HEK293 (cell line): ENCODE measurements at regions not wholly inside any gene's neighbourhood (a gene's known extent, or its start where the extent isn't known, plus 50 kb on each side); places are given as distances from the start of the nearest gene placed in this dataset.
"Not testable (repeated sequence)": the region's sequence is repeated elsewhere in the genome, so short reads cannot be mapped to it uniquely, and the experiment has no call there.

Source experiments
- CTCF ChIA-PET: fragments of 350-600 bp; formaldehyde crosslinking; extraction: SDS; loops from one replicate; lab custom pipeline; 2021; ENCODE audit warnings: antibody characterized with exemption; lab: Yijun Ruan, JAX
- POLR2A ChIA-PET: fragments of 300-600 bp; formaldehyde crosslinking; extraction: SDS; loops from one replicate; lab custom pipeline; 2020; ENCODE audit warnings: antibody characterized with exemption, inconsistent platforms; lab: Yijun Ruan, JAX
- H3K27ac ChIP-seq: fragments of 200-500 bp; sonication (Bioruptor generic); 2 replicates; pipeline ENCODE4 v1.5.1; 2014; ENCODE audit warnings: low read depth, low read length, control low read depth, inconsistent platforms; ENCODE audit errors: extremely low read depth
- H3K36me3 ChIP-seq, 2 experiments: fragments of 200-500 bp in 1 of 2; sonication (Bioruptor generic) in 1 of 2; 1 replicate in 1 of 2; 2 replicates in 1 of 2; pipeline ENCODE4 v1.5.1; 2014 to 2017; ENCODE audit warnings: inconsistent platforms in 2 of 2, low read length in 2 of 2; ENCODE audit not compliant: control insufficient read depth in 2 of 2, insufficient read depth in 1 of 2
- H3K4me1 ChIP-seq: fragments of 200-500 bp; sonication (Bioruptor generic); 2 replicates; pipeline ENCODE4 v1.5.1; 2014; ENCODE audit warnings: mild to moderate bottlenecking, low read length, inconsistent platforms; ENCODE audit not compliant: control insufficient read depth, insufficient read depth
- H3K4me3 ChIP-seq: 2 replicates; pipeline ENCODE4 v1.5.1; 2011; ENCODE audit warnings: low read depth, mild to moderate bottlenecking, control low read depth, low read length, moderate library complexity
- H3K9me3 ChIP-seq: fragments of 200-500 bp; sonication (Bioruptor generic); 2 replicates; pipeline ENCODE4 v1.5.1; 2014; ENCODE audit warnings: low read depth, low read length, inconsistent platforms; ENCODE audit not compliant: control insufficient read depth, insufficient read depth
- ZBTB7A ChIP-seq: fragments of 450-650 bp; formaldehyde crosslinking; IDR thresholded peaks from 2 replicates; pipeline ENCODE4 v1.5.1; 2016; ENCODE audit warnings: low read depth, missing biosample characterization, missing genetic modification characterization
- ZFP69B ChIP-seq: fragments of 450-650 bp; formaldehyde crosslinking; IDR thresholded peaks from 2 replicates; pipeline ENCODE4 v1.5.1; 2016; ENCODE audit warnings: missing biosample characterization, missing genetic modification characterization
- ZNF175 ChIP-seq: fragments of 450-650 bp; formaldehyde crosslinking; IDR thresholded peaks from 2 replicates; pipeline ENCODE4 v1.5.1; 2016; ENCODE audit warnings: missing biosample characterization, missing genetic modification characterization
- ZNF211 ChIP-seq: fragments of 450-650 bp; formaldehyde crosslinking; IDR thresholded peaks from 2 replicates; pipeline ENCODE4 v1.5.1; 2016; ENCODE audit warnings: low read depth, missing biosample characterization, missing genetic modification characterization
- ZNF223 ChIP-seq: fragments of 450-650 bp; formaldehyde crosslinking; IDR thresholded peaks from 2 replicates; pipeline ENCODE4 v1.5.1; 2016; ENCODE audit warnings: missing biosample characterization, missing genetic modification characterization
- ZNF23 ChIP-seq: fragments of 450-650 bp; formaldehyde crosslinking; IDR thresholded peaks from 2 replicates; pipeline ENCODE4 v1.5.1; 2016; ENCODE audit warnings: missing biosample characterization, missing genetic modification characterization, borderline replicate concordance
- ZNF274 ChIP-seq, 2 experiments: fragments of 200-500 bp in 1 of 2; fragments of 450-650 bp in 1 of 2; sonication (Bioruptor generic) in 1 of 2; formaldehyde crosslinking in 1 of 2; IDR thresholded peaks; 2 replicates each; pipeline versions ENCODE4 v1.5.1 to v1.6.1; 2014 to 2016; ENCODE audit warnings: borderline replicate concordance in 1 of 2, inconsistent platforms in 1 of 2, low read length in 1 of 2, missing biosample characterization in 1 of 2, missing genetic modification characterization in 1 of 2
- ZNF350 ChIP-seq: fragments of 450-650 bp; formaldehyde crosslinking; IDR thresholded peaks from 2 replicates; pipeline ENCODE4 v1.5.0; 2017; ENCODE audit warnings: missing biosample characterization, mild to moderate bottlenecking, missing genetic modification characterization
- ZNF416 ChIP-seq: fragments of 450-650 bp; formaldehyde crosslinking; IDR thresholded peaks from 2 replicates; pipeline ENCODE4 v1.5.1; 2016; ENCODE audit warnings: missing biosample characterization, missing genetic modification characterization
- ZNF423 ChIP-seq: fragments of 450-650 bp; formaldehyde crosslinking; IDR thresholded peaks from 2 replicates; pipeline ENCODE4 v1.5.1; 2016; ENCODE audit warnings: missing biosample characterization, missing genetic modification characterization
- ZNF530 ChIP-seq: fragments of 450-650 bp; formaldehyde crosslinking; IDR thresholded peaks from 2 replicates; pipeline ENCODE4 v1.5.1; 2016; ENCODE audit warnings: low read depth, missing biosample characterization, missing genetic modification characterization
- ZNF645 ChIP-seq: fragments of 450-650 bp; formaldehyde crosslinking; IDR thresholded peaks from 2 replicates; pipeline ENCODE4; 2016; ENCODE audit warnings: missing biosample characterization, missing genetic modification characterization
- ZNF677 ChIP-seq: fragments of 450-650 bp; IDR thresholded peaks from 2 replicates; pipeline ENCODE4 v1.5.0; 2018; ENCODE audit warnings: missing biosample characterization, mild to moderate bottlenecking, missing genetic modification characterization, moderate library complexity
- ZNF747 ChIP-seq: fragments of 450-650 bp; formaldehyde crosslinking; IDR thresholded peaks from 2 replicates; pipeline ENCODE4 v1.5.1; 2016; ENCODE audit warnings: missing biosample characterization, missing genetic modification characterization
- ZSCAN18 ChIP-seq: fragments of 450-650 bp; formaldehyde crosslinking; IDR thresholded peaks from 2 replicates; pipeline ENCODE4 v1.5.1; 2016; ENCODE audit warnings: missing biosample characterization, missing genetic modification characterization
- ZXDB ChIP-seq: fragments of 450-650 bp; formaldehyde crosslinking; IDR thresholded peaks from 2 replicates; pipeline ENCODE4 v1.5.1; 2016; ENCODE audit warnings: missing biosample characterization, missing genetic modification characterization

GRCh38 chr16:64667334-64667877 lies 454.5 kb downstream of the CDH11 start:
- ChIA-PET CTCF (no interaction called here), POLR2A (no interaction called here)
- Histone ChIP-seq H3K27ac (no peak overlapping the region), H3K4me1 (no peaks in the 10 kb centered on the region), H3K4me3 (no peak overlapping the region), H3K36me3 (no peaks in the 10 kb centered on the region), H3K9me3 (no peaks in the 10 kb centered on the region)
- TF ChIP-seq ZNF416 (tag by site-specific recombination) (no peak), ZBTB7A (no peak), ZNF423 (no peak), ZNF175 (no peak), ZNF274 (IDR thresholded peaks at IDR 0.05; ENCODE audit: low read length) (no peak), ZNF274 (tag by site-specific recombination; IDR thresholded peaks at IDR 0.05; ENCODE audit: borderline replicate concordance) (no peak)

- H3K4me1 ChIP-seq, POLR2A ChIA-PET, H3K27ac ChIP-seq, H3K4me3 ChIP-seq, H3K9me3 ChIP-seq, CTCF ChIA-PET, H3K36me3 ChIP-seq: not testable (repeated sequence)
Measured at GRCh38 chr16:64662312-64662711, 459.6 kb downstream of the CDH11 start.

- TF ChIP-seq ZNF530 (tag by site-specific recombination), result no peak
- no peak for TF ChIP-seq ZNF747 (tag by site-specific recombination)
- no peak for TF ChIP-seq ZNF223 (tag by site-specific recombination)
- TF ChIP-seq ZXDB, result no peak
- TF ChIP-seq ZNF677 (tag by site-specific recombination), result no peak
- no peak for TF ChIP-seq ZFP69B
- no peak for TF ChIP-seq ZBTB7A
- TF ChIP-seq ZSCAN18 (tag by site-specific recombination), result no peak
- no peak for TF ChIP-seq ZNF211 (tag by site-specific recombination)
- TF ChIP-seq ZNF350, result no peak
- TF ChIP-seq ZNF23 (tag by site-specific recombination), result no peak
- TF ChIP-seq, all 188 proteins: peak for 0
- ChIA-PET POLR2A (no interaction called here), CTCF (no interaction called here)
- Histone ChIP-seq H3K9me3 (no peaks in the 10 kb centered on the region), H3K27ac (no peak overlapping the region), H3K4me3 (no peak overlapping the region), H3K36me3 (no peaks in the 10 kb centered on the region), H3K4me1 (no peaks in the 10 kb centered on the region)
Measured at GRCh38 chr16:64659866-64660265, 462.0 kb downstream of the CDH11 start.

- TF ChIP-seq ZNF645 (tag by site-specific recombination), result no peak
- Histone ChIP-seq H3K4me1 (no peaks in the 10 kb centered on the region), H3K9me3 (no peaks in the 10 kb centered on the region), H3K27ac (no peak overlapping the region), H3K36me3 (no peaks in the 10 kb centered on the region), H3K4me3 (no peak overlapping the region)
- ChIA-PET POLR2A (no interaction called here), CTCF (no interaction called here)
Measured at GRCh38 chr16:64657316-64658011, 464.4 kb downstream of the CDH11 start.
